KMS-11 (cell line): ENCODE measurements at regions not wholly inside any gene's neighbourhood (a gene's known extent, or its start where the extent isn't known, plus 50 kb on each side); places are given as distances from the start of the nearest gene placed in this dataset.

Experiments
- H2AFZ ChIP-seq: fragments of 200-600 bp; sonication (generic); 2 replicates; pipeline ENCODE4 v1.6.1; 2016; ENCODE audit warnings: antibody characterized with exemption, mixed run types, low read depth
- H3K27ac ChIP-seq: fragments of 200-600 bp; sonication (generic); 2 replicates; pipeline ENCODE4 v1.6.1; 2016; ENCODE audit warnings: mild to moderate bottlenecking, mixed run types
- H3K27me3 ChIP-seq: fragments of 200-600 bp; sonication (generic); 2 replicates; pipeline ENCODE4 v1.6.1; 2017; ENCODE audit warnings: mild to moderate bottlenecking, low read depth, mixed run types, moderate library complexity; ENCODE audit not compliant: insufficient read depth
- H3K36me3 ChIP-seq: fragments of 200-600 bp; sonication (generic); 2 replicates; pipeline ENCODE4 v1.6.1; 2017; ENCODE audit warnings: mild to moderate bottlenecking, mixed run types; ENCODE audit not compliant: insufficient read depth
- H3K4me1 ChIP-seq: fragments of 200-600 bp; sonication (generic); 2 replicates; pipeline ENCODE4 v1.6.1; 2016; ENCODE audit warnings: mild to moderate bottlenecking, low read depth, mixed run types; ENCODE audit not compliant: poor library complexity, severe bottlenecking
- H3K4me2 ChIP-seq: fragments of 200-600 bp; sonication (generic); 2 replicates; pipeline ENCODE4 v1.7.0; 2016; ENCODE audit warnings: mild to moderate bottlenecking, mixed run types
- H3K4me3 ChIP-seq: fragments of 200-600 bp; sonication (generic); IDR thresholded peaks from 2 replicates; pipeline ENCODE4 v1.6.1; 2017; ENCODE audit warnings: low read depth, low read length, mixed read lengths; ENCODE audit not compliant: insufficient read depth
- H3K79me2 ChIP-seq: fragments of 200-600 bp; sonication (generic); 2 replicates; pipeline ENCODE4 v1.6.1; 2016; ENCODE audit warnings: low read depth, mixed run types; ENCODE audit not compliant: insufficient read depth
- H3K9ac ChIP-seq: fragments of 200-600 bp; sonication (generic); 2 replicates; pipeline ENCODE4 v1.6.1; 2016; ENCODE audit warnings: mild to moderate bottlenecking, mixed run types
- H4K20me1 ChIP-seq: fragments of 200-600 bp; sonication (generic); 2 replicates; pipeline ENCODE4 v1.6.1; 2016; ENCODE audit warnings: mild to moderate bottlenecking, mixed run types; ENCODE audit not compliant: insufficient read depth
- CTCF ChIP-seq: fragments of 200-600 bp; sonication (generic); conservative IDR thresholded peaks from 2 replicates; pipeline ENCODE4 v1.6.1; 2017; ENCODE audit warnings: low read depth, mild to moderate bottlenecking, antibody characterized with exemption, low read length, moderate library complexity, mixed read lengths

GRCh38 chr11:134792044-134792443 is 380.0 kb upstream of the B3GAT1 start:
- no peak overlapping the region for H3K4me2 ChIP-seq
- no peaks in the 10 kb centered on the region for H3K4me1 ChIP-seq

GRCh38 chr11:134791102-134791501 is 379.1 kb upstream of the B3GAT1 start:
- Histone ChIP-seq H3K36me3 (no peaks in the 10 kb centered on the region), H3K9ac (no peak overlapping the region), H3K4me1 (no peaks in the 10 kb centered on the region), H3K4me3 (no peak overlapping the region), H2AFZ (no peak overlapping the region), H4K20me1 (no peaks in the 10 kb centered on the region), H3K27me3 (no peaks in the 10 kb centered on the region), H3K27ac (no peak overlapping the region), H3K79me2 (no peaks in the 10 kb centered on the region), H3K4me2 (no peak overlapping the region)
- no peak for TF ChIP-seq CTCF

More at GRCh38 chr11:134792044-134792443, 380.0 kb upstream of the B3GAT1 start:
- no peaks in the 10 kb centered on the region for H3K36me3 ChIP-seq
- no peak overlapping the region for H3K4me3 ChIP-seq
- H4K20me1 ChIP-seq, result no peaks in the 10 kb centered on the region
- H3K27ac ChIP-seq, result no peak overlapping the region
- H2AFZ ChIP-seq, result no peak overlapping the region
- H3K79me2 ChIP-seq, result no peaks in the 10 kb centered on the region
- no peak for TF ChIP-seq CTCF
- H3K9ac ChIP-seq, result no peak overlapping the region
- no peaks in the 10 kb centered on the region for H3K27me3 ChIP-seq

GRCh38 chr11:134789104-134789503 is 377.1 kb upstream of the B3GAT1 start:
- Histone ChIP-seq H3K79me2 (no peaks in the 10 kb centered on the region), H3K4me1 (no peaks in the 10 kb centered on the region)

GRCh38 chr11:134786636-134787035 is 374.6 kb upstream of the B3GAT1 start:
- Histone ChIP-seq H3K9ac (no peak overlapping the region), H3K4me2 (no peak overlapping the region), H2AFZ (no peak overlapping the region), H3K79me2 (no peaks in the 10 kb centered on the region), H3K4me3 (no peak overlapping the region), H3K36me3 (no peaks in the 10 kb centered on the region), H3K27me3 (no peaks in the 10 kb centered on the region), H3K4me1 (no peaks in the 10 kb centered on the region), H4K20me1 (no peaks in the 10 kb centered on the region), H3K27ac (no peak overlapping the region)
- no peak for TF ChIP-seq CTCF

More at GRCh38 chr11:134789104-134789503, 377.1 kb upstream of the B3GAT1 start:
- Histone ChIP-seq H3K4me2 (no peak overlapping the region), H3K4me3 (no peak overlapping the region), H3K36me3 (no peaks in the 10 kb centered on the region), H3K27ac (no peak overlapping the region), H3K9ac (no peak overlapping the region), H2AFZ (no peak overlapping the region), H4K20me1 (no peaks in the 10 kb centered on the region), H3K27me3 (no peaks in the 10 kb centered on the region)
- no peak for TF ChIP-seq CTCF
